Activated CD4-positive, alpha-beta T cell treated with anti-CD3 and anti-CD28 coated beads, Interleukin-2, amount 10 ng/mL, durations not matched to agents 24 days and 14 days (primary cell): ENCODE measurements at regions not wholly inside any gene's neighbourhood (a gene's known extent, or its start where the extent isn't known, plus 50 kb on each side); places are given as distances from the start of the nearest gene placed in this dataset.
"Not testable (repeated sequence)": the region's sequence is repeated elsewhere in the genome, so short reads cannot be mapped to it uniquely, and the experiment has no call there.

Source experiments
- DNase-seq: peaks from one replicate; pipeline ENCODE4 v3.0.0; 2022
- H3K27ac Mint-ChIP-seq: one replicate; pipeline ENCODE4 v1.8.0; 2022; ENCODE audit warnings: mild to moderate bottlenecking, mixed read lengths
- H3K27me3 Mint-ChIP-seq: one replicate; pipeline ENCODE4 v1.8.0; 2022; ENCODE audit warnings: mixed read lengths
- H3K36me3 Mint-ChIP-seq: one replicate; pipeline ENCODE4 v1.8.0; 2022; ENCODE audit warnings: low read depth, mild to moderate bottlenecking, mixed read lengths
- H3K4me1 Mint-ChIP-seq: one replicate; pipeline ENCODE4 v1.8.0; 2021; ENCODE audit warnings: mixed read lengths
- H3K4me3 Mint-ChIP-seq: one replicate; pipeline ENCODE4 v1.8.0; 2022; ENCODE audit warnings: mild to moderate bottlenecking, moderate library complexity, mixed read lengths
- H3K9me3 Mint-ChIP-seq: one replicate; pipeline ENCODE4 v1.8.0; 2021; ENCODE audit warnings: mixed read lengths
- intact Hi-C: fragments of 100-400 bp; cut with micrococcal nuclease; formaldehyde crosslinking; loops from one replicate; pipeline ENCODE4 v1.15.1; 2023

DNA sequence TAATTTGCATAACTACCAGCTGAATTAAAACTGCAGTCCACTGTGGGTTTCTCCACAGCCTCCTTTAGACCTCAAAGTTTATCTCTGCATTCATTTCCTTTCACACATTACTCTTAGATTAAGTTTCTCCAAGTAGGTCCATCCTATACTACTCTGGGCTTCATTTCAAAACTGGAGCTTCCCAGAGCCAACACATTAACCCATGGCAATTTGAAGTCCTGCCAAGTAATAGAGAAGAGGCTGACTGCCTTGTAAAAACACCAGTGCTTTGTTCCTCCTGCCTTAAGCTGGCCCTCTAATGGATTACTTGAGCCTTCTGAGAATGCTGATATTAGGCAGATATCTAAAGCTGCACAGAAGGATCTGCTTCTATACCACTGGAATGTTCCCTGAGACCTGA, 997.2 kb upstream of the SLIT2 start:
- Mint-ChIP-seq H3K36me3 (no peaks in the 10 kb centered on the region), H3K27me3 (no peaks in the 10 kb centered on the region), H3K9me3 (peaks cover 9% of the 10 kb centered on the region), H3K4me3 (no peak overlapping the region), H3K4me1 (no peaks in the 10 kb centered on the region), H3K27ac (no peak overlapping the region)
- intact Hi-C loops: no loop called here
- no peak for DNase-seq

DNA sequence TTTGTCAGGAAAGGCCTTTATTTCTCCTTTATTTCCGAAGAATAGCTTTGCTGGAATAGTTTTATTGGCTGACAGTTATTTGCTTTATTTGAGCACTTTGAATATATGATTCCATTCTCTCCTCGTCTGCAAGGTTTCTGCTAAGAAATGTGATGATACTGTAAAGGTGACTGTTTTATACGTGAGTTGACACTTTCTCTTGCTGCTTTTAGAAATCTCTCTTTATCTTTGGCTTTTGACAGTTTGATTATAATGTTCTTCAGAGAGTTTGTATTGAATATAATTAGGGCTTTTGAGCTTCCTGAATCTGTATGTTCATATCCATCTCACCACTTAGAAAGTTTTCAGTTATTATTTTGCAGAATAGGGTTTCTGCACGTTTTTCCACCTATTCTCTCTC, 1003.7 kb upstream of the SLIT2 start:
- no peaks in the 10 kb centered on the region for H3K4me1 Mint-ChIP-seq
- H3K27ac Mint-ChIP-seq: no peak overlapping the region
- H3K4me3 Mint-ChIP-seq: no peak overlapping the region
- H3K9me3 Mint-ChIP-seq: peaks cover 4% of the 10 kb centered on the region
- no peak for DNase-seq
- intact Hi-C loops: no loop called here
- H3K36me3 Mint-ChIP-seq: no peaks in the 10 kb centered on the region
- no peaks in the 10 kb centered on the region for H3K27me3 Mint-ChIP-seq

- peaks cover 4% of the 10 kb centered on the region for H3K9me3 Mint-ChIP-seq
- no peaks in the 10 kb centered on the region for H3K27me3 Mint-ChIP-seq
- no peaks in the 10 kb centered on the region for H3K4me1 Mint-ChIP-seq
- H3K36me3 Mint-ChIP-seq: no peaks in the 10 kb centered on the region
- no peak overlapping the region for H3K27ac Mint-ChIP-seq
- intact Hi-C loops: no loop called here
- no peak for DNase-seq
- no peak overlapping the region for H3K4me3 Mint-ChIP-seq
Measured at GRCh38 chr4:19241895-19242294, 1009.8 kb upstream of the SLIT2 start.

GRCh38 chr4:19239565-19239964, 1012.1 kb upstream of the SLIT2 start:
- H3K27ac Mint-ChIP-seq: no peak overlapping the region

GRCh38 chr4:19236473-19236872, 1015.2 kb upstream of the SLIT2 start:
- H3K4me1 Mint-ChIP-seq: no peaks in the 10 kb centered on the region
- intact Hi-C loops: no loop called here
- no peak for DNase-seq
- no peaks in the 10 kb centered on the region for H3K36me3 Mint-ChIP-seq
- H3K9me3 Mint-ChIP-seq: peaks cover 3% of the 10 kb centered on the region
- no peaks in the 10 kb centered on the region for H3K27me3 Mint-ChIP-seq
- H3K4me3 Mint-ChIP-seq: no peak overlapping the region
- H3K27ac Mint-ChIP-seq: no peak overlapping the region

More at GRCh38 chr4:19239565-19239964, 1012.1 kb upstream of the SLIT2 start:
- Mint-ChIP-seq H3K9me3 (no peaks in the 10 kb centered on the region), H3K4me3 (no peak overlapping the region), H3K27me3 (no peaks in the 10 kb centered on the region), H3K36me3 (no peaks in the 10 kb centered on the region), H3K4me1 (no peaks in the 10 kb centered on the region)
- no peak for DNase-seq
- intact Hi-C loops: no loop called here

- DNase-seq: no peak
- Mint-ChIP-seq H3K9me3 (peaks cover 6% of the 10 kb centered on the region), H3K36me3 (no peaks in the 10 kb centered on the region), H3K27ac (no peak overlapping the region), H3K4me1 (no peaks in the 10 kb centered on the region), H3K27me3 (no peaks in the 10 kb centered on the region), H3K4me3 (no peak overlapping the region)
- intact Hi-C loops: no loop called here
Measured at GRCh38 chr4:19230906-19231545, 1020.7 kb upstream of the SLIT2 start.

- Mint-ChIP-seq H3K4me3 (no peak overlapping the region), H3K27ac (no peak overlapping the region), H3K4me1 (no peaks in the 10 kb centered on the region), H3K36me3 (no peaks in the 10 kb centered on the region), H3K9me3 (peaks cover 3% of the 10 kb centered on the region), H3K27me3 (no peaks in the 10 kb centered on the region)
- DNase-seq: no peak
- intact Hi-C loops: loop anchor here (10.0 kb wide), 1 partner anchor 1457 kb away; no protein-coding TSS in a partner anchor
Measured at GRCh38 chr4:19227701-19228100, 1024.0 kb upstream of the SLIT2 start.

DNA sequence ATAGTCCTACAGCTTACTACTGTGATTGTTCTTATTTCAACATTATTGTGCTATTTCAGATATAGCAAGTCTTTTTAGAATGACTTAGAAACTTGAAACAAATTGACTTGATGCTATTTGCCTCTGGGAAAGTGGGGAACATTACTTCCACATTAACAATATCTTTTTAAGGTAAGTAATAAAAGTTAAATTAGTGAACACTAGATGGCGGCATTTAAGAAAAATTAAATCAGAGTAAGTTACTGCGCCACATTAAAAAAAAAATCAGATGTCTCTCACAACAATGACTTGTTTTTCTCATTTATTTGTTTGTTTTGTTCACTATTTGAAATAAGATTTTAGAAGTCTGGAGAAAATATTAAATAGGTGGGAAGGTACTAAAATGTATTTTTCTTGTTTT, 1026.9 kb upstream of the SLIT2 start:
- Mint-ChIP-seq H3K4me1 (no peaks in the 10 kb centered on the region), H3K27me3 (no peaks in the 10 kb centered on the region), H3K9me3 (no peaks in the 10 kb centered on the region), H3K27ac (no peak overlapping the region), H3K36me3 (no peaks in the 10 kb centered on the region), H3K4me3 (no peak overlapping the region)
- DNase-seq: no peak
- intact Hi-C loops: loop anchor here (5.0 to 10.0 kb wide), 2 partner anchors 1022 to 1460 kb away; no protein-coding TSS in a partner anchor

GRCh38 chr4:19216476-19216875, 1035.2 kb upstream of the SLIT2 start:
- no peak for DNase-seq
- intact Hi-C loops: no loop called here
- Mint-ChIP-seq H3K4me3 (no peak overlapping the region), H3K9me3 (no peaks in the 10 kb centered on the region), H3K27me3 (no peaks in the 10 kb centered on the region), H3K36me3 (no peaks in the 10 kb centered on the region), H3K27ac (no peak overlapping the region), H3K4me1 (no peaks in the 10 kb centered on the region)

DNA sequence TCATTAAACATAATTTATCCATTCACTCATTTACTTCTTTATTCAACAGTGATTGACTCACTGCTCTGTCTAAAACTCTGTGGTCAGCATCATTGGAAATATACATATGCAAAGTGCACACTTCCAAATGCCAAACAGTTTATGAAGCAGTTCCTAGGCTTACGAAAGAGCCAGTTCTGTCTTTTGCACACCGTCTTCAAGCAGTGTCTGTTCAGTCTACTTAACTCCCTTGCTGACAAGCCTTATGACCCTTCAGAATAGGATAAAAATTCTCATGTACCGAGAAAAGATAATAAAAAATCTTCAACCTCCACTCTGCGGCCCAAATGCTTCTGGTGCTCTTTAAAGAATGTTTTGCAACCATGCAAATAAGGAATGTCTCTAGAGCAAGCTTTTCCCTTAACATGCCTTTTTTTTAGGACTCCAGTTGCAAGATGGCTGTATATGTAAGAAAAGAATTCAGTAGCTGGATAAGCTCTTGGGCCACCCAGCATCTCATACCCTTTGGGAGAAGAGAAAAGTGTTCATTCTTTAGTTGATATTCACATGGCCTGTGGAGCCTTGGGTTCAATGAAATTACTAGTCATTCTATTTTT, 1037.0 kb upstream of the SLIT2 start:
- no peak overlapping the region for H3K27ac Mint-ChIP-seq
- no peak overlapping the region for H3K4me3 Mint-ChIP-seq

GRCh38 chr4:19213388-19213787, 1038.3 kb upstream of the SLIT2 start:
- Mint-ChIP-seq H3K27me3 (no peaks in the 10 kb centered on the region), H3K4me1 (no peaks in the 10 kb centered on the region), H3K9me3 (no peaks in the 10 kb centered on the region), H3K36me3 (no peaks in the 10 kb centered on the region), H3K27ac (no peak overlapping the region), H3K4me3 (no peak overlapping the region)
- DNase-seq: no peak
- intact Hi-C loops: no loop called here

More for the DNA sequence above, 1037.0 kb upstream of the SLIT2 start:
- no peak for DNase-seq
- intact Hi-C loops: no loop called here
- Mint-ChIP-seq H3K4me1 (no peaks in the 10 kb centered on the region), H3K9me3 (no peaks in the 10 kb centered on the region), H3K36me3 (no peaks in the 10 kb centered on the region), H3K27me3 (no peaks in the 10 kb centered on the region)

- peaks cover 4% of the 10 kb centered on the region for H3K9me3 Mint-ChIP-seq
- H3K27me3 Mint-ChIP-seq: no peaks in the 10 kb centered on the region
- H3K4me3 Mint-ChIP-seq: no peak overlapping the region
Measured at GRCh38 chr4:19205853-19206252, 1045.9 kb upstream of the SLIT2 start.

GRCh38 chr4:19197838-19198237, 1053.9 kb upstream of the SLIT2 start:
- H3K9me3 Mint-ChIP-seq, H3K27ac Mint-ChIP-seq, H3K36me3 Mint-ChIP-seq, H3K4me3 Mint-ChIP-seq, H3K4me1 Mint-ChIP-seq, H3K27me3 Mint-ChIP-seq, intact Hi-C loops, DNase-seq: not testable (repeated sequence)

More at GRCh38 chr4:19205853-19206252, 1045.9 kb upstream of the SLIT2 start:
- DNase-seq: no peak
- H3K27ac Mint-ChIP-seq: no peak overlapping the region
- intact Hi-C loops: no loop called here
- H3K4me1 Mint-ChIP-seq: no peaks in the 10 kb centered on the region
- no peaks in the 10 kb centered on the region for H3K36me3 Mint-ChIP-seq

DNA sequence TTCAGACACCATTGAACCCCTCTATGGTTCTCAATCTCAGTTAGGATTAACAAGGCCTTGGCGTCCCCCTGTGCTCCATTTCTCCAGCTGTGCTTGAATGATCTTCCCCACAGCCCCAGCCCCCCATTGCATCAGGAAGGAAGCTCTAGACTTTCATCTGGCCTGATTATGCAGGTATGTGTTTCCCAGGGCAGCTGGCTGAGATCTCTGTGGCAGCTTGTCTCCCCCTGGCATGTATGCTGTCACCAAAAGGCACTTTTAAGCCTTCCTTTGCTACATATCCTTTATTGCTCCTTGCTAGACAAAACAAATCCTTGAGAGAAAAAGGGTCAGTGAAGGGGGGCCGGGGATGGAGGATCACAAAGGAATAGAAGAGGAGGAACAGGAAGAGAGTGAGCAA, 1056.0 kb upstream of the SLIT2 start:
- H3K9me3 Mint-ChIP-seq: peaks cover 3% of the 10 kb centered on the region
- no peak overlapping the region for H3K4me3 Mint-ChIP-seq
- intact Hi-C loops: no loop called here
- H3K27ac Mint-ChIP-seq: no peak overlapping the region
- H3K27me3 Mint-ChIP-seq: no peaks in the 10 kb centered on the region
- H3K36me3 Mint-ChIP-seq: no peaks in the 10 kb centered on the region
- H3K4me1 Mint-ChIP-seq: no peaks in the 10 kb centered on the region
- DNase-seq: no peak

DNA sequence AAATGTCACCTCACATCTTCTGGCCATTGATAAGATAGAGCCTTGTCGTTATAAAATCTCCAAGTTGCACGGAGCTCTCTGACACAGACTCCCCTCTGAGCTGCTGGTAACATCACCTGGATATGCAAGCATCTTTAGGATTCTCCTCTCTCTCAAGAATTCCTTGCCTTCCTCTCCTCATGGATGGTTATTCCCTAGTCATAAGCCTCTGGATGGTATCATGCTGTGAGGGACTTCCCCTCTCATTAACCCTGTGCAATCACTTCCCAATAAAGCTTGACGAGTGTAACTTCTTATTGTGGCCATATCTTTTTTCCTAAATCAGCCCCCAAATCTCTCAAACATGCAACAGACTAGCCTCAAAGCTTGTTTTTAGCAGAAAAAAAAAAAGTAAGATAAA, 1057.0 kb upstream of the SLIT2 start:
- Mint-ChIP-seq H3K4me1 (no peaks in the 10 kb centered on the region), H3K27ac (no peak overlapping the region), H3K36me3 (no peaks in the 10 kb centered on the region), H3K9me3 (peaks cover 3% of the 10 kb centered on the region), H3K4me3 (no peak overlapping the region), H3K27me3 (no peaks in the 10 kb centered on the region)
- intact Hi-C loops: no loop called here
- DNase-seq: no peak
